Thyroid gland (tissue), 4 donors: ENCODE measurements at regions not wholly inside any gene's neighbourhood (a gene's known extent, or its start where the extent isn't known, plus 50 kb on each side); places are given as distances from the start of the nearest gene placed in this dataset.

Experiments used
- CTCF ChIP-seq, 6 experiments: fragments of 200-600 bp in 3 of 6; fragments of 450-650 bp in 3 of 6; sonication (generic) in 3 of 6; IDR thresholded peaks; one replicate each; pipeline ENCODE4 v1.5.1; 2016 to 2019; ENCODE audit warnings: antibody characterized with exemption in 6 of 6, mild to moderate bottlenecking in 2 of 6, inconsistent platforms in 1 of 6, moderate library complexity in 1 of 6
- POLR2A ChIP-seq, 2 donors: fragments of 450-650 bp; IDR thresholded peaks; one replicate each; pipeline ENCODE4 v1.6.1; 2017; ENCODE audit warnings: antibody characterized with exemption in 2 of 2, mild to moderate bottlenecking in 2 of 2, moderate library complexity in 1 of 2

- TF ChIP-seq CTCF (IDR thresholded peaks at IDR 0.05) (peak in 2 of 6 experiments; percentile 20 to 40), POLR2A (IDR thresholded peaks at IDR 0.05) (no peak)
These were observed 115.5 kb upstream of the CREB5 start for GRCh38 chr7:28296571-28297483.
